ENCODE measurements at regions not wholly inside any gene's neighbourhood (a gene's known extent, or its start where the extent isn't known, plus 50 kb on each side); places are given as distances from the start of the nearest gene placed in this dataset.

DNA sequence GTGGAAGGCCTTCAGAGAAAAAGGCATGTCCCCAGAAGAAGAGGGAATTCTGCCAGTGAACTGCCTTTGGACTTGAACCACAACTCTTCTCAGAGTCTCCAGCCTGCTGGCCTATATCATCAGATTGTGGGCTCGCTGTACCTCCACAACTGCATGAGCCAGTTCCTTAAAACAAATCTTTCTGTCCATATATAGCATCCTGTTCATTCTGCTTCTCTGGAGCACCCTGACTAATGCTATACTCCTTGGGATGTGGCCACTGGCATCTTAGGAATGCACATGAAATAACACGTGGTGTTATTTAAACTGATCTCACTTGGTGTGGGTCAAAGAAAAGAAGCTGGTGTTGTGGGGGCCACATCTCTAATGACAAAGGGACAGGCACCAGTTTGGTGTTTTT, 58.3 kb upstream of the VSTM5 start:
- no peak for TF ChIP-seq POLR2AphosphoS5 (IDR thresholded peaks at IDR 0.05; ENCODE audit: low read depth, low read length)
- TF ChIP-seq, protein P1, sequence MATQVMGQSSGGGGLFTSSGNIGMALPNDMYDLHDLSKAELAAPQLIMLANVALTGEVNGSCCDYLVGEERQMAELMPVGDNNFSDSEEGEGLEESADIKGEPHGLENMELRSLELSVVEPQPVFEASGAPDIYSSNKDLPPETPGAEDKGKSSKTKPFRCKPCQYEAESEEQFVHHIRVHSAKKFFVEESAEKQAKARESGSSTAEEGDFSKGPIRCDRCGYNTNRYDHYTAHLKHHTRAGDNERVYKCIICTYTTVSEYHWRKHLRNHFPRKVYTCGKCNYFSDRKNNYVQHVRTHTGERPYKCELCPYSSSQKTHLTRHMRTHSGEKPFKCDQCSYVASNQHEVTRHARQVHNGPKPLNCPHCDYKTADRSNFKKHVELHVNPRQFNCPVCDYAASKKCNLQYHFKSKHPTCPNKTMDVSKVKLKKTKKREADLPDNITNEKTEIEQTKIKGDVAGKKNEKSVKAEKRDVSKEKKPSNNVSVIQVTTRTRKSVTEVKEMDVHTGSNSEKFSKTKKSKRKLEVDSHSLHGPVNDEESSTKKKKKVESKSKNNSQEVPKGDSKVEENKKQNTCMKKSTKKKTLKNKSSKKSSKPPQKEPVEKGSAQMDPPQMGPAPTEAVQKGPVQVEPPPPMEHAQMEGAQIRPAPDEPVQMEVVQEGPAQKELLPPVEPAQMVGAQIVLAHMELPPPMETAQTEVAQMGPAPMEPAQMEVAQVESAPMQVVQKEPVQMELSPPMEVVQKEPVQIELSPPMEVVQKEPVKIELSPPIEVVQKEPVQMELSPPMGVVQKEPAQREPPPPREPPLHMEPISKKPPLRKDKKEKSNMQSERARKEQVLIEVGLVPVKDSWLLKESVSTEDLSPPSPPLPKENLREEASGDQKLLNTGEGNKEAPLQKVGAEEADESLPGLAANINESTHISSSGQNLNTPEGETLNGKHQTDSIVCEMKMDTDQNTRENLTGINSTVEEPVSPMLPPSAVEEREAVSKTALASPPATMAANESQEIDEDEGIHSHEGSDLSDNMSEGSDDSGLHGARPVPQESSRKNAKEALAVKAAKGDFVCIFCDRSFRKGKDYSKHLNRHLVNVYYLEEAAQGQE (IDR thresholded peaks at IDR 0.05; ENCODE audit: insufficient read depth in 1 of 2, low read depth in 2 of 2, low read length in 2 of 2) = no peak
- TF ChIP-seq FOXP2 (optimal IDR thresholded peaks at IDR 0.05; ENCODE audit: borderline replicate concordance, extremely low read depth, extremely low read length, insufficient read depth) = no peak
